ENCODE measurements at regions not wholly inside any gene's neighbourhood (a gene's known extent, or its start where the extent isn't known, plus 50 kb on each side); places are given as distances from the start of the nearest gene placed in this dataset.

GRCh38 chr4:28117084-28117682 lies 1256.5 kb downstream of the STIM2 start:
- DNase-seq: no peak

- no peak for DNase-seq
These were observed 1285.5 kb downstream of the STIM2 start for GRCh38 chr4:28146191-28146590.

GRCh38 chr4:28148221-28148620 lies 1287.6 kb downstream of the STIM2 start:
- no peak for DNase-seq

GRCh38 chr4:28149762-28150161 lies 1289.1 kb downstream of the STIM2 start:
- DNase-seq: no peak

- no peak for DNase-seq
These were observed 1290.7 kb downstream of the STIM2 start for GRCh38 chr4:28151314-28151713.

- no peak for DNase-seq
These were observed 1306.8 kb downstream of the STIM2 start for GRCh38 chr4:28167411-28167810.

- DNase-seq: no peak
These were observed 1316.3 kb downstream of the STIM2 start for GRCh38 chr4:28176942-28177341.

- DNase-seq: no peak
These were observed 1317.0 kb downstream of the STIM2 start for GRCh38 chr4:28177641-28178040.

- no peak for DNase-seq
These were observed 1318.5 kb downstream of the STIM2 start for GRCh38 chr4:28179126-28179525.

- DNase-seq: no peak
These were observed 1348.8 kb downstream of the STIM2 start for GRCh38 chr4:28209371-28209924.

GRCh38 chr4:28211676-28212470 lies 1351.2 kb downstream of the STIM2 start:
- DNase-seq: no peak

GRCh38 chr4:28221536-28221935 lies 1360.9 kb downstream of the STIM2 start:
- DNase-seq: no peak

- DNase-seq: no peak
These were observed 1364.4 kb downstream of the STIM2 start for GRCh38 chr4:28225050-28225449.

- no peak for DNase-seq
These were observed 1365.2 kb downstream of the STIM2 start for GRCh38 chr4:28225689-28226353.

- DNase-seq: no peak
These were observed 1366.3 kb downstream of the STIM2 start for GRCh38 chr4:28226962-28227361.

- DNase-seq: no peak
These were observed 1367.1 kb downstream of the STIM2 start for GRCh38 chr4:28227764-28228163.

- no peak for DNase-seq
These were observed 1368.2 kb downstream of the STIM2 start for GRCh38 chr4:28228561-28229491.

- DNase-seq: no peak
These were observed 1371.7 kb downstream of the STIM2 start for GRCh38 chr4:28232376-28232775.

- no peak for DNase-seq
These were observed 1372.3 kb downstream of the STIM2 start for GRCh38 chr4:28232951-28233350.

GRCh38 chr4:28233724-28234123 lies 1373.1 kb downstream of the STIM2 start:
- no peak for DNase-seq

- no peak for DNase-seq
These were observed 1378.2 kb downstream of the STIM2 start for GRCh38 chr4:28238876-28239275.

GRCh38 chr4:28241021-28241420 lies 1380.4 kb downstream of the STIM2 start:
- DNase-seq: no peak

- no peak for DNase-seq
These were observed 1387.2 kb downstream of the STIM2 start for GRCh38 chr4:28247805-28248204.
